Trophoblast cell (in vitro differentiated cells and primary cell): ENCODE measurements at regions not wholly inside any gene's neighbourhood (a gene's known extent, or its start where the extent isn't known, plus 50 kb on each side); places are given as distances from the start of the nearest gene placed in this dataset.

Experiments used
- DNase-seq, 2 donors: peaks; one replicate each; pipeline ENCODE4 v3.0.0-alpha.2; 2016
- H2AFZ ChIP-seq: 2 replicates; pipeline ENCODE4 v1.6.1; 2013; ENCODE audit warnings: low read length, moderate library complexity, mild to moderate bottlenecking; ENCODE audit not compliant: insufficient read depth, poor library complexity
- H2AK5ac ChIP-seq: 2 replicates; pipeline ENCODE4 v1.6.1; 2013; ENCODE audit warnings: mild to moderate bottlenecking, low read length
- H2BK120ac ChIP-seq: 2 replicates; pipeline ENCODE4 v1.6.1; 2013; ENCODE audit warnings: low read length, mild to moderate bottlenecking, moderate library complexity; ENCODE audit not compliant: insufficient read depth, poor library complexity
- H2BK12ac ChIP-seq: 2 replicates; pipeline ENCODE4 v1.6.1; 2013; ENCODE audit warnings: mild to moderate bottlenecking, low read length, moderate library complexity
- H2BK5ac ChIP-seq: 2 replicates; pipeline ENCODE4 v1.6.1; 2013; ENCODE audit warnings: low read length, low read depth, moderate library complexity, mild to moderate bottlenecking; ENCODE audit not compliant: poor library complexity
- H3K14ac ChIP-seq: 2 replicates; pipeline ENCODE4 v1.6.1; 2013; ENCODE audit warnings: mild to moderate bottlenecking, low read length
- H3K18ac ChIP-seq: 2 replicates; pipeline ENCODE4 v1.6.1; 2013; ENCODE audit warnings: mild to moderate bottlenecking, low read length
- H3K23ac ChIP-seq: 2 replicates; pipeline ENCODE4 v1.6.1; 2013; ENCODE audit warnings: low read length
- H3K27ac ChIP-seq: 2 replicates; pipeline ENCODE4 v1.5.1; 2013; ENCODE audit warnings: low read depth, mild to moderate bottlenecking, inconsistent platforms, low read length, moderate library complexity
- H3K27me3 ChIP-seq: 2 replicates; pipeline ENCODE4 v1.6.1; 2013; ENCODE audit warnings: inconsistent platforms, mild to moderate bottlenecking, low read length, moderate library complexity; ENCODE audit not compliant: insufficient read depth
- H3K36me3 ChIP-seq, 2 experiments: 1 replicate in 1 of 2; 2 replicates in 1 of 2; pipeline ENCODE4 v1.6.1; 2013; ENCODE audit warnings: low read length in 2 of 2, mild to moderate bottlenecking in 2 of 2, moderate library complexity in 1 of 2; ENCODE audit not compliant: insufficient read depth in 2 of 2, control insufficient read depth in 1 of 2
- H3K4ac ChIP-seq: 2 replicates; pipeline ENCODE4 v1.6.1; 2013; ENCODE audit warnings: low read depth, mild to moderate bottlenecking, low read length, moderate library complexity
- H3K4me1 ChIP-seq, 2 experiments: 1 replicate in 1 of 2; 2 replicates in 1 of 2; pipeline ENCODE4 v1.6.1; 2013; ENCODE audit warnings: low read length in 2 of 2, mild to moderate bottlenecking in 2 of 2, moderate library complexity in 1 of 2; ENCODE audit not compliant: insufficient read depth in 2 of 2, control insufficient read depth in 1 of 2
- H3K4me2 ChIP-seq: 2 replicates; pipeline ENCODE4 v1.6.1; 2013; ENCODE audit warnings: inconsistent platforms, mild to moderate bottlenecking, low read length, moderate library complexity
- H3K4me3 ChIP-seq: 2 replicates; pipeline ENCODE4 v1.5.1; 2013; ENCODE audit warnings: mild to moderate bottlenecking, low read depth, low read length, inconsistent platforms
- H3K79me1 ChIP-seq: one replicate; pipeline ENCODE4 v1.6.1; 2013; ENCODE audit warnings: low read length
- H3K79me2 ChIP-seq: 2 replicates; pipeline ENCODE4 v1.6.1; 2013; ENCODE audit warnings: low read length, mild to moderate bottlenecking; ENCODE audit not compliant: control insufficient read depth, insufficient read depth, poor library complexity
- H3K9ac ChIP-seq: 2 replicates; pipeline ENCODE4 v1.6.1; 2013; ENCODE audit warnings: mild to moderate bottlenecking, low read length
- H3K9me3 ChIP-seq: 2 replicates; pipeline ENCODE4 v1.6.1; 2013; ENCODE audit warnings: low read depth, mild to moderate bottlenecking, control low read depth, inconsistent platforms, low read length; ENCODE audit not compliant: insufficient read depth
- H4K12ac ChIP-seq: 2 replicates; pipeline ENCODE4 v1.6.1; 2013; ENCODE audit warnings: low read depth, mild to moderate bottlenecking, low read length, moderate library complexity
- H4K8ac ChIP-seq: 2 replicates; pipeline ENCODE4 v1.6.1; 2013; ENCODE audit warnings: low read depth, mild to moderate bottlenecking, low read length, moderate library complexity
- H4K91ac ChIP-seq: one replicate; pipeline ENCODE4 v1.6.1; 2013; ENCODE audit warnings: low read depth, mild to moderate bottlenecking, low read length, moderate library complexity
- WGBS: extraction: QIAGEN DNeasy Blood & Tissue Kit; methylation state at CpG from one replicate; pipeline ENCODE4 v1.1.7; 2013; ENCODE audit warnings: missing lambda C conversion rate; ENCODE audit not compliant: insufficient read length, insufficient coverage; ENCODE audit errors: extremely low coverage; 5-methylcytosine and 5-hydroxymethylcytosine counted together

DNA sequence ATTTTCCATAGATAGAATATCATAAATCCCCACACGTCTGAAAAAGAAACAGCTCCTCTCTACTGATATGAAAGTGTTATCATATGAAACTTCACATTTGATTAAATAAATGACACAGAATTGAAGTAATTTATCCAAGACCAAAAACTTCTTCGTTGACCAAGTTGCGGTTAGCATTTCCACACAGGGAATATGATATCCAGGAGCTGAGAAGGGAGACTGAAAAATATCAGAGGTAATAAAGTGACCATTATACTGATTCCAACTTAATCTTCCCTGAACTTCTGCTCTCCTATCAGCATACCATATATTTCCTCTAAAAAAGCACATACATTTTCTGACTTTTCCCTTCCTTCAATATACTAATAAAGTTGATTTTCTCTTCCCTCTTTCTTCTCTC is 356.2 kb upstream of the CHST9 start:
- Histone ChIP-seq H2AFZ (no peak overlapping the region), H4K12ac (no peak overlapping the region), H4K8ac (no peak overlapping the region), H4K91ac (no peak overlapping the region), H2AK5ac (no peak overlapping the region), H3K4ac (no peak overlapping the region), H3K18ac (no peak overlapping the region), H2BK120ac (no peak overlapping the region), H3K14ac (no peak overlapping the region), H3K79me2 (no peaks in the 10 kb centered on the region), H3K27me3 (no peaks in the 10 kb centered on the region), H3K9ac (no peak overlapping the region), H3K27ac (no peak overlapping the region), H3K36me3 (no peaks in the 10 kb centered on the region), H3K4me3 (no peak overlapping the region), H2BK5ac (no peak overlapping the region), H3K4me2 (no peak overlapping the region), H3K4me1 (no peaks in the 10 kb centered on the region), H3K79me1 (no peaks in the 10 kb centered on the region), H3K23ac (no peak overlapping the region), H3K9me3 (no peaks in the 10 kb centered on the region), H2BK12ac (no peak overlapping the region)
- DNase-seq = no peak
- WGBS = no CpG with 5 or more reads among the region's 3 CpGs

DNA sequence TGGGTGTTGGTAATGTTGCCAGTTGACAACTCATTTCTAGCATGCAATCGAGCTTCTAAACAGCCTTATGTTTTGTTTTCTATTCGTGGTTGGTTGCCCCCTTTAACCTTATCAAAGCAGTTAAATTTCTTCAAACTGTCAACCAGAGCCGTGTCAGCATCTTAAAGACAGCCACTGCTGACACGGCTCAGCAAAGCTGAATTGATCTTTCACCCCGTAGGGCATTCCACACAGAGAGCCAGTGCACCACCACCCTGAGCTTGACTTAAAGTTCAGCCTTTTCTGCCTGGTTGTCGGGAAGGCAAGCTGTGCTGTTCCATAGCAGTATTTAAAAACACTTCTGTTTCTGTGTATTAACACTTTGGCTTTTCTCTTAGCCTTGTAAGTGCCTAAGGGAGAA is 355.0 kb upstream of the CHST9 start:
- Histone ChIP-seq H2BK120ac (no peak overlapping the region), H2BK5ac (no peak overlapping the region), H3K36me3 (no peaks in the 10 kb centered on the region), H3K23ac (no peak overlapping the region), H4K91ac (no peak overlapping the region), H4K12ac (no peak overlapping the region), H2AK5ac (no peak overlapping the region), H3K79me2 (no peaks in the 10 kb centered on the region), H3K4me2 (no peak overlapping the region), H3K4me3 (no peak overlapping the region), H3K79me1 (no peaks in the 10 kb centered on the region), H3K18ac (no peak overlapping the region), H3K27ac (no peak overlapping the region), H4K8ac (no peak overlapping the region), H3K14ac (no peak overlapping the region), H3K4ac (no peak overlapping the region), H3K9me3 (no peaks in the 10 kb centered on the region), H2BK12ac (no peak overlapping the region), H3K9ac (no peak overlapping the region), H2AFZ (no peak overlapping the region), H3K27me3 (no peaks in the 10 kb centered on the region), H3K4me1 (no peaks in the 10 kb centered on the region)
- WGBS = no CpG with 5 or more reads among the region's 6 CpGs
- no peak for DNase-seq

DNA sequence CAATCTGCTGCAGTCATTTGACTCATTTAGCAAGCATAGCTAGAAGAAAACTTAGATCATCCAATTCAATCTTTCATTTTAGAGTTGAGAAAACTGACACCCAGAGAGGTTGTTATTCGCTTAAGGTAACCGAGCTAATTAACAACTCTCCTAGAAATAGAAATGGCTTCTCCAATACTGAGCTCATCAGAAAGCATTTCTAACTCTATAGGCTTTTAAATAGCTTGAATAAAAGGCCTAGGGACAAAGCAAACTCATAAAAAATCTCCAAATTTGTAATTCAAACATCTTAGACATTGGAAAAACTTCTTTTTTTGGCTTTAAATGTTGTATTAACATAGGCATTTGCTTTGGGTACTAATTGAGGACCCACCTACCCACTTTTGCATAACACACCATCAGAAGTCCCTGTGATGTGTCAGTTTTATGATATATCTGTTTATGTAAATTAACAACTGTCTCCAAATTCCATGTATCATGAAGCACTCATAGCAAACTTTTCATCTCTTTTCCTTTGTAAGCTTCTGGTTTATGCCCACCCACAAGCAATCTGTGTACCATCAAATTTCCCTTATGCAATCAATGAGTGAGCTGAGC is 343.9 kb upstream of the CHST9 start:
- Histone ChIP-seq H4K12ac (no peak overlapping the region), H3K79me2 (no peaks in the 10 kb centered on the region), H4K8ac (no peak overlapping the region), H3K9ac (no peak overlapping the region), H3K23ac (no peak overlapping the region), H3K79me1 (no peaks in the 10 kb centered on the region), H3K9me3 (no peaks in the 10 kb centered on the region), H3K27ac (no peak overlapping the region), H3K14ac (no peak overlapping the region), H3K18ac (no peak overlapping the region), H3K36me3 (no peaks in the 10 kb centered on the region), H3K4me2 (no peak overlapping the region), H2BK12ac (no peak overlapping the region), H3K27me3 (no peaks in the 10 kb centered on the region), H2BK5ac (no peak overlapping the region), H3K4me1 (no peaks in the 10 kb centered on the region), H2BK120ac (no peak overlapping the region), H3K4ac (no peak overlapping the region), H2AFZ (no peak overlapping the region), H2AK5ac (no peak overlapping the region), H4K91ac (no peak overlapping the region), H3K4me3 (no peak overlapping the region)
- no CpG with 5 or more reads among the region's 2 CpGs for WGBS
- DNase-seq = no peak

DNA sequence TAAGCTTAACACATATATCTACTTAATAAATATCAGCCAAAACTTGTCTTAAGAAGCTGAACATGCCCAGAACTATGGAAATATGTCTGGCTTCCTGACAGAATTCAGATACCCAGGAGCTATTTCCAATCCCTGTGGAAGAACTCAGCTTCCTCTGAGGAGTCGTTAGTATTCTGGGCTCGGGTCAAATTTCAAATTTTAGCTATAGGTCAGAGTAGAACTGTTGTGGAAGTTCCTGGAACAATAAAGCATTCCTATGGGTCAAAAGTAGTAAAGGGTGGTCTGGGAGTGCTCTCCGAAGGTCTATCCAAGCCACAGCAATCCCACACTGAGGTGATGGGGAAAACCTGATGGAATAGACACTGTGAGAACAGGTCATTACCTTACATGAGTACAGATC is 342.7 kb upstream of the CHST9 start:
- H4K91ac ChIP-seq = no peak overlapping the region
- DNase-seq = no peak
- H3K79me1 ChIP-seq = no peaks in the 10 kb centered on the region
- no peak overlapping the region for H3K9ac ChIP-seq
- no peak overlapping the region for H3K4ac ChIP-seq
- no peak overlapping the region for H2AK5ac ChIP-seq
- H2BK120ac ChIP-seq = no peak overlapping the region
- no peaks in the 10 kb centered on the region for H3K4me1 ChIP-seq
- H2BK12ac ChIP-seq = no peak overlapping the region
- no peak overlapping the region for H2AFZ ChIP-seq
- no CpG with 5 or more reads among the region's 3 CpGs for WGBS
- no peak overlapping the region for H4K12ac ChIP-seq
- H3K14ac ChIP-seq = no peak overlapping the region
- no peak overlapping the region for H4K8ac ChIP-seq
- no peak overlapping the region for H3K4me2 ChIP-seq
- H3K4me3 ChIP-seq = no peak overlapping the region
- H3K23ac ChIP-seq = no peak overlapping the region
- no peaks in the 10 kb centered on the region for H3K36me3 ChIP-seq
- no peak overlapping the region for H2BK5ac ChIP-seq
- H3K79me2 ChIP-seq = no peaks in the 10 kb centered on the region
- H3K18ac ChIP-seq = no peak overlapping the region
- no peaks in the 10 kb centered on the region for H3K9me3 ChIP-seq
- H3K27ac ChIP-seq = no peak overlapping the region
- H3K27me3 ChIP-seq = no peaks in the 10 kb centered on the region
